ENCODE measurements at regions not wholly inside any gene's neighbourhood (a gene's known extent, or its start where the extent isn't known, plus 50 kb on each side); places are given as distances from the start of the nearest gene placed in this dataset.
A peak's percentile ranks its signal among the peaks of the same experiment; 100 is the strongest.

DNA sequence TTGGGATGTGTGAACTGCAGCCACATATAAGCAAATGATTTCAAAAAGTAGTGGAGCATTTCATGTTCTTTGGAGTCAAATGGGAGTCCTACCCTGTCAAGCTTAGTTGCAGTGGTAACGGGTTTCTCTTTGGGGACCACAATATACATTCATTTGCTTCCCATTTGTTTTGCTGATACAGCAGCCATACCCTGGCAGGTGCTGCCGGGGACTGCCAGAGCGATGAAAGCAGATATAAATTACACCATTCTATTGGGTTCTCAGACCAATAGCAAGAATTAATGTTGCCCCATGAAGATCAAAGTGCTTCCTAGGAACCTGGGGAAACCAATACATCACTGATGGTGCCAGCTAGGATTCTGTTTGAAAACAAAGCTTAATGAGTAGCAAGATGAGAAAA, 1621.5 kb upstream of the FLRT2 start:
- ATAC-seq: no peak
- Histone ChIP-seq H3K4me2 (no peak overlapping the region), H3K9me3 (no peaks in the 10 kb centered on the region; the same call in 2 of the 3 replicates), H3K27ac (no peak overlapping the region), H3K4me3 (no peak overlapping the region), H3K4me1 (no peaks in the 10 kb centered on the region)
- ChIA-PET POLR2A (no interaction called here), CTCF (no interaction called here)
- FAIRE-seq: no peak
- TF ChIP-seq HOXB13 (CRISPR knock-in tag; IDR thresholded peaks at IDR 0.05; ENCODE audit: low read depth) (no peak), RNF2 (IDR thresholded peaks at IDR 0.05; ENCODE audit: borderline replicate concordance, low read depth) (no peak), MAZ (IDR thresholded peaks at IDR 0.05; ENCODE audit: borderline replicate concordance, low read depth, low read length) (no peak), MAFK (IDR thresholded peaks at IDR 0.05; ENCODE audit: partially characterized antibody) (no peak), CHD4 (IDR thresholded peaks at IDR 0.05; ENCODE audit: borderline replicate concordance) (no peak), EHF (CRISPR knock-in tag; IDR thresholded peaks at IDR 0.05) (no peak), ZNF302 (CRISPR knock-in tag; IDR thresholded peaks at IDR 0.05) (no peak), TP53 (CRISPR knock-in tag; IDR thresholded peaks at IDR 0.05) (no peak), CEBPB (IDR thresholded peaks at IDR 0.05) (no peak), HDAC2 (IDR thresholded peaks at IDR 0.05) (no peak), TFCP2L1 (CRISPR knock-in tag; IDR thresholded peaks at IDR 0.05) (no peak), RAD21 (conservative IDR thresholded peaks at IDR 0.05 in 1 of 2, IDR thresholded peaks at IDR 0.05 in 1 of 2) (no peak), ZC3H11A (IDR thresholded peaks at IDR 0.05) (no peak), GATA3 (IDR thresholded peaks at IDR 0.05; ENCODE audit: borderline replicate concordance) (no peak), PHF8 (IDR thresholded peaks at IDR 0.05; ENCODE audit: borderline replicate concordance, low read depth) (no peak), ZSCAN20 (CRISPR knock-in tag; IDR thresholded peaks at IDR 0.05) (no peak)
- TF ChIP-seq, protein P1, sequence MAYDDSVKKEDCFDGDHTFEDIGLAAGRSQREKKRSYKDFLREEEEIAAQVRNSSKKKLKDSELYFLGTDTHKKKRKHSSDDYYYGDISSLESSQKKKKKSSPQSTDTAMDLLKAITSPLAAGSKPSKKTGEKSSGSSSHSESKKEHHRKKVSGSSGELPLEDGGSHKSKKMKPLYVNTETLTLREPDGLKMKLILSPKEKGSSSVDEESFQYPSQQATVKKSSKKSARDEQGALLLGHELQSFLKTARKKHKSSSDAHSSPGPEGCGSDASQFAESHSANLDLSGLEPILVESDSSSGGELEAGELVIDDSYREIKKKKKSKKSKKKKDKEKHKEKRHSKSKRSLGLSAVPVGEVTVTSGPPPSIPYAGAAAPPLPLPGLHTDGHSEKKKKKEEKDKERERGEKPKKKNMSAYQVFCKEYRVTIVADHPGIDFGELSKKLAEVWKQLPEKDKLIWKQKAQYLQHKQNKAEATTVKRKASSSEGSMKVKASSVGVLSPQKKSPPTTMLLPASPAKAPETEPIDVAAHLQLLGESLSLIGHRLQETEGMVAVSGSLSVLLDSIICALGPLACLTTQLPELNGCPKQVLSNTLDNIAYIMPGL (CRISPR knock-in tag; IDR thresholded peaks at IDR 0.05; ENCODE audit: borderline replicate concordance): no peak
- TF ChIP-seq, protein P2, sequence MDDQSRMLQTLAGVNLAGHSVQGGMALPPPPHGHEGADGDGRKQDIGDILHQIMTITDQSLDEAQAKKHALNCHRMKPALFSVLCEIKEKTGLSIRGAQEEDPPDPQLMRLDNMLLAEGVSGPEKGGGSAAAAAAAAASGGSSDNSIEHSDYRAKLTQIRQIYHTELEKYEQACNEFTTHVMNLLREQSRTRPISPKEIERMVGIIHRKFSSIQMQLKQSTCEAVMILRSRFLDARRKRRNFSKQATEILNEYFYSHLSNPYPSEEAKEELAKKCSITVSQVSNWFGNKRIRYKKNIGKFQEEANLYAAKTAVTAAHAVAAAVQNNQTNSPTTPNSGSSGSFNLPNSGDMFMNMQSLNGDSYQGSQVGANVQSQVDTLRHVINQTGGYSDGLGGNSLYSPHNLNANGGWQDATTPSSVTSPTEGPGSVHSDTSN (IDR thresholded peaks at IDR 0.05): no peak
- no peak for DNase-seq (ENCODE audit: low read depth in 1 of 2, low spot score in 1 of 2)
- 15% methylated on average over 3 of the region's 3 CpGs for WGBS (ENCODE audit: missing lambda C conversion rate)

DNA sequence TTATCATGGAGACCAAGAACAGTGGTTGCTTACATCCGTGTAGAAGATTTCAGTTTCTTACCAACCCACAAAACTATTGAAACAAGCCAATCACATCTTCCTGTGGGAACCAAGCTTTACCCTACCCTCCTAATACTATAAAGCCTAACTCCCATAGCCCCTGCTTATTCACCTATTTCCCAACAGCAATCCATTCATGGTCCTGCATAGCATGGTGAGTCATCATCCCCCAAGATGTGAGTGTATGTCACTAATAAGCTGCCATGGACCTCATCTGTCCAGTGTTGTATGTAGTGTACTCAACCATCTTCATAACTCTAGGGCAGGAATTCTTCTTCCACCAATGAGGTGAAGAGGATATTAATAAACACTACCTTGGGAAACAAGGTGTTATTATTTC, 1620.4 kb upstream of the FLRT2 start:
- POLR2A ChIA-PET: no interaction called here
- ATAC-seq (no peak), DNase-seq (ENCODE audit: low read depth in 1 of 2, low spot score in 1 of 2) (no peak), FAIRE-seq (no peak)
- TF ChIP-seq FOSL2 (IDR thresholded peaks at IDR 0.05) (no peak), FOSL2 (CRISPR knock-in tag; IDR thresholded peaks at IDR 0.05) (0 out of 2 replicates have a peak, but pooled peaks have one; percentile 27), RFX5 (IDR thresholded peaks at IDR 0.05) (no peak), HDAC2 (IDR thresholded peaks at IDR 0.05) (no peak)
- TF ChIP-seq, protein P3, sequence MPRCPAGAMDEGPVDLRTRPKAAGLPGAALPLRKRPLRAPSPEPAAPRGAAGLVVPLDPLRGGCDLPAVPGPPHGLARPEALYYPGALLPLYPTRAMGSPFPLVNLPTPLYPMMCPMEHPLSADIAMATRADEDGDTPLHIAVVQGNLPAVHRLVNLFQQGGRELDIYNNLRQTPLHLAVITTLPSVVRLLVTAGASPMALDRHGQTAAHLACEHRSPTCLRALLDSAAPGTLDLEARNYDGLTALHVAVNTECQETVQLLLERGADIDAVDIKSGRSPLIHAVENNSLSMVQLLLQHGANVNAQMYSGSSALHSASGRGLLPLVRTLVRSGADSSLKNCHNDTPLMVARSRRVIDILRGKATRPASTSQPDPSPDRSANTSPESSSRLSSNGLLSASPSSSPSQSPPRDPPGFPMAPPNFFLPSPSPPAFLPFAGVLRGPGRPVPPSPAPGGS (IDR thresholded peaks at IDR 0.05): no peak
- Histone ChIP-seq H3K4me1 (no peaks in the 10 kb centered on the region), H3K4me2 (no peak overlapping the region), H3K27ac (no peak overlapping the region), H3K9me3 (no peaks in the 10 kb centered on the region; the same call in 2 of the 3 replicates), H3K4me3 (no peak overlapping the region)
- 0% methylated on average over 1 of the region's 1 CpG for WGBS (ENCODE audit: missing lambda C conversion rate)
- CTCF ChIA-PET: no interaction called here
